ENCODE measurements at regions not wholly inside any gene's neighbourhood (a gene's known extent, or its start where the extent isn't known, plus 50 kb on each side); places are given as distances from the start of the nearest gene placed in this dataset.

DNA sequence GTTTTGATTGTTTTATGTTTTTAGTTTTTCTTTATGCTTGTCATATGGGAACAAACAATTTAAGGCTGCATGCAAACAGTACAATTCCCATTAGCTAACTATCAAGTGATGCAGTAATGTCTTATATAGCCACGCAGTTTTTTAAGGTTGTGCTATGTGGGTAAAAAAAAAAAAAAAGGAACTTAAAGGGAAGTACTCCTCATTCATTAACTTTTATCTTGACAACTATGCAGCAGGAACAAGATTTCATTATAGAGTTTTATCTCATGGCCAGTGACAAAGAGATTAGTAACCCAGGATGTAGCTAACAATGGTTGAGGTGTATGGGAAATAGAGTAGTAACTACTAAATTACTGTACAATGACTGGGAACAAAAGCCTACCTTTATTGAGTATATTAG, 1008.2 kb upstream of the CDH9 start:
- DNase-seq = no peak

- DNase-seq = no peak
These were observed 989.5 kb upstream of the CDH9 start for GRCh38 chr5:28027851-28028250.

DNA sequence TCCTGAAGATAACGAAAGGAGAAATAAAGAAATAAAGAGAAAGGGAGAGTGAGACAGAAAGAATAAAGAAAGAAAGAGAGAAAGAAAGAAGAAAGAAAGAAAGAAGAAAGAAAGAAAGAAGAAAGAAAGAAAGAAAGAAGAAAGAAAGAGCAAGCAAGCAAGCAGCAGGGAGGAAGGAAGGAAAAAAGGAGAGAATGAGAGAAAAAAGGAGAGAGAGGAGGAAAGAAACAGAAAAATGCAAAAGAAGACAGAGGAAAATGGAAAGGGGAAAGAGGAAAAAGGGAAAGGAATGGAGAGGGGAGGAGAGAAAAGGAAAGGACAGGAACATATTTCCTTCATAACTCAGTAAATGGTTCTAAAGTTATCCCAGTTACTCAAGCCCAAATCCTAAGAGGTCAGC, 978.8 kb upstream of the CDH9 start:
- no peak for DNase-seq

DNA sequence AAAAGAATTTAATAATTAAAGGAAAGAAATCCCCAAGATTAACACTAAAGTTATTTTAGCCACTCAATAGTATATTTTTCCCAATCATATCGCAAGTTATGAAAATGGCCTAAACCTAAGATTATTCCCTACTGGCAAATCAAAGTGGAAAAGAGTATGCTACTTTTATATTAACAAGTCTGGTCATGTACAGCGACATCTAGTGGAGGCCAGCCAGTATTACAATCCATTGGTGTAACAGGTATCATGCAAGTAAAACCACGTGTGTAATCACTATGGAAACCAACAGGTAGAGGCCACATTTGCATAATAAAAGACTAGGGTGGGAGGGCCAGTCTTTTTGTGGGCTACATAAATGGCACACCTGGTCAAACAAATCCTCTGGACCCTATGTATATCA, 976.4 kb upstream of the CDH9 start:
- peak in 3 of 4 experiments; percentile 3 to 5 (median 5) for DNase-seq

DNA sequence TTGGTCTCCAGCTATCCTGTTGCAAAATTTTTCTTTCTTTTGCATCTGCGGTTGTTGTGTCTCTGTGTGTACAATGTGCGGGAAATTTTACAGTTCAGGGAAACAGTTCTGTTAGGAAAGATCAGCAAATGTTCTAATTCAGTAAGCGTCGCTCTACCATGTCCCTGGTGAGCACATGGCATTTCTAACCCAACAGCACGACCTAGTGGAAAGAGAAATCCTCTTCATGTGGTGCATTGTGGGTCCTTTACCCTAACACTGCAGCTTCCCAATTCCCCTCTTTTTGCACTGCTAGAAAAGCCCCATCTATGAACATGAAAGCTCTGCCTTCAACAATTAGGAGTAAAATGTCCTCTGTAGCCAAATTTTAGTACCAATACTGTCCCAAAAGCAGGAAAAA, 974.2 kb upstream of the CDH9 start:
- no peak for DNase-seq

DNA sequence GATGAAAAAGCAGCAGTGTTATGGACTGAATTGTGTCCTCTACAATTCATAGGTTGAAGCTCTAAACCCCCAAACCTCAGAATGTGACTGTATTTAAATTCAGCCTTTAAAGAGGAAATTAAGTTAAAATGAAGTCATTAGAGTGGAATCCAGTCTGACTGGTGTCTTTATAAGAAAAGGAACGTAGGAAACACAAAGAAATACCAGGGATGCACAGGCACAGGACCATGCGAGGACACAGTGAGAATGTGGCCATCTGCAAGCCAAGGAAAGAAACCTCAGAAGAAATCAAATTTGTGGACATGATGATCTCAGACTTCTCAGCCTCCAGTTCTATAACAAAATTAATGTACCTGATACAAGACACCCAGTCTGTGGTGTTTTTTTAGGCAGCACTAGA, 971.2 kb upstream of the CDH9 start:
- DNase-seq = no peak

- no peak for DNase-seq
These were observed 958.3 kb upstream of the CDH9 start for GRCh38 chr5:27996665-27997064.

GRCh38 chr5:27995867-27996266, 957.5 kb upstream of the CDH9 start:
- no peak for DNase-seq

GRCh38 chr5:27978322-27978721, 939.9 kb upstream of the CDH9 start:
- DNase-seq = no peak

GRCh38 chr5:27969157-27969556, 930.8 kb upstream of the CDH9 start:
- DNase-seq = no peak

DNA sequence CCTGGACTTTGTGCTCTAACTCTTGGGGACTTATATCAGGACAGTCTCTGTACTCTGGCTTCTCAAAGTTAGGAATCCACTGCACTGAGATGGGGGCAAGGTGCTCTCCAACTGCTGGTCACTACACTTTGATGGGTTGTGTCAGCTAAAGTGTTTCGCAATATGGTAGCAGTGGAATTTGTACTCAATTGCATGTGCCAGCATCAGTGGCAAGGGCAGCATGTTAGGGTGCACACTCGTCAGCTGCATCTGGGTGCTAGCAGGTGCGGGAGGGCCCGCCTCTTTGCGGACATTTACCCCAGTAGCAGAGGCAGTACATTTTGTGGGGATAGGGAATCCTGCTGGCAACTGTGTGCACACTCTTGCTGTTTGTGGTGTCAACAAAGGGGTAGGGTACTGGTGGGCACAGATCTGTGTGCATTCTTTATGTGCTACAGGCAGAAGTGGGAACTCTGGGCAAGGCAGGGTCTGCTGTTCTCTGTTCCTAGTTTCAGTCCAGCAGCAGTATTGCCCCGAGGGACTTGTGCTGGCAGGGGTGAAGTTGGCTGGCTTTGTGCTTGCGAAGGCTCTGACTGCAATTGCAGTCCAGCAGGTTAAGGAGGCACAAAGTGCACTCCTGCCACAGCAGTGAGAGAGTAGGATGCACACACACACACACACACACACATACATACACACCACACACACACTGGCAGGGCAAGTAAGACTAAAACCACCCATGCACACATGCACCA, 924.8 kb upstream of the CDH9 start:
- DNase-seq = no peak

- peak in 2 of 4 experiments; percentile 1 for DNase-seq
These were observed 923.8 kb upstream of the CDH9 start for GRCh38 chr5:27962198-27962597.

GRCh38 chr5:27947088-27947487, 908.7 kb upstream of the CDH9 start:
- DNase-seq = no peak

GRCh38 chr5:27944471-27944870, 906.1 kb upstream of the CDH9 start:
- DNase-seq = no peak

DNA sequence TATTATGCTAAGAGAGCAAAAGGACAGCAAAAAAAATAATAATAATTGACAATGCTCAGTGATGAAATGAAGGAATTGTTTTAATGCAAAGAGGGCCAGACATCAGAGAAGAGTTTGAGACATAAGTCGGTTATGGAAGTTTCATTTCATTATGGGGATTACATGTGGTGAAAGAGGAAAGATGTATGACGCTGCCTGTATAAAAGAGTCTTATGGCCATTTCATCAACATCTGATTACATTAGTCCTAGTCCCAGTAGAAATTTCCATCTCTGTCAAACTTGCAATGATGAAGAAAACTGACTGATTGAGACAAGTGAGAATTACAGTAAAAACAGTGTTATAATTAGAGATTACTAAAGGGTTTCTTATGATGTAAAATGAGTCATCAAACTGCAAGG, 900.6 kb upstream of the CDH9 start:
- no peak for DNase-seq

DNA sequence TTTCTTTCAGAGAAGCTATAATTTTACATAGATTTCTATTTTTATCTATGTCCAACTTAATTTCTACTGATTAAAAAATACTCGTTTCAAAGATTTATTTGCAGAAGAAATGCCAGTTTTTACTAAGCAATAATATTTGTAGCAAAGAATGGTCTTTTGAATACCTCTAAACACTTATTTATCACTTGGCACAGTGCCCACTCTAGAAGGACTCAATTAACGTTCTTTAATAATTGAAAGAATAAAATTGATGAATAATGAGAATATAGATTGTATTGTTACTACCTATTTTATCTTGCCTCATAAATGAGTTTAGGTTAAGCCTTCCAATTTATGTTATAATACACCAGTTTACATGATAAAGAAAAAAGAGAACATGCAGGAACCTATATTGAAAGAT, 889.7 kb upstream of the CDH9 start:
- no peak for DNase-seq

GRCh38 chr5:27911216-27911615, 872.8 kb upstream of the CDH9 start:
- DNase-seq = no peak

DNA sequence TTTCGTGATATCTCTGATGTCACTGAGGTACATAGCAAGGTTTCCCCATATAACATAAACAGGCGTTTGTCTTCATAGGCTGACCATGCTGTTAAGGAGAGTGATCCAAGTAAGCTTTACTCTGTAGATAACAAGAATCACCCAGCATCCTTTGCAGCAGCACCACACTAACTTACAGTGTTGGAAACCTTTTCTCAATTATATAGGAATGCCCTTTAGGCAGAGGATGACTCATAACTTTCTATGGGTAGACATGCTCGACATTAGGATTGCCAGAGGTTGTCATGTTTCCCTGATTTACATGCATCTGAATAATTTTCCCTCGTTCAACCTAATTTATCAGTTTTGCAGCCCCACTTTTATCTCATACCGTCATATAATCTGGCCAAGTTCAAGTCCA, 870.0 kb upstream of the CDH9 start:
- no peak for DNase-seq

DNA sequence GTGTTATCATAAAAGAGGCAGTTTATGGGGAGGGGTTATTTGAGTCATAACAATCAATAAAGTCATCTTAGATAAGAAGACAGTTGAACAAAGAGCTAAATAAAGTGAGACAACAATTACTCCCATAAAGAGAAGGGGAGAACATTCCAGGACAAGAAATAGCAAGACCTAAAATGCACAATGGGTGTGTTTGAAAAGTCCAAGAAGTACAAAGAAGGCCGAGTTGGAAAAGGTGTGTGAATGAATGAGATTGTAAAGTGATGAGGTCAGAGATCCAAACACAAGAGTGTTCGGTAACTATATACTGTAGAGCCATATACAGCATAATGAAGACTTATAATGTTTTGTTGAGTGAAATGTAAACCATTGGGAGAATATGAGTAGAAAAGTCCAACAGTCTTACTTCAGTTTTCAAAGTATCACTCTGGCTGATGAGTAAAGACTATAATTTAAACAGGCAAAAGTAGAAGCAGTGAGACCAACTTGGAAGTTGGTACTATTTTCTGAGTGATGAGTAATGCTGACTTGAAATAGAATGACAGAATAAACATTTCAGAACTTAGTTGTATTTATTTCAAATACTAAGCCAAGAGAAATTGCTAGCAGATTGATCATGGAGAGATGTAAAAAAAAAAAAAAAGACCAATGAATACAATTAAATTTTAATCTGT, 868.7 kb upstream of the CDH9 start:
- no peak for DNase-seq

DNA sequence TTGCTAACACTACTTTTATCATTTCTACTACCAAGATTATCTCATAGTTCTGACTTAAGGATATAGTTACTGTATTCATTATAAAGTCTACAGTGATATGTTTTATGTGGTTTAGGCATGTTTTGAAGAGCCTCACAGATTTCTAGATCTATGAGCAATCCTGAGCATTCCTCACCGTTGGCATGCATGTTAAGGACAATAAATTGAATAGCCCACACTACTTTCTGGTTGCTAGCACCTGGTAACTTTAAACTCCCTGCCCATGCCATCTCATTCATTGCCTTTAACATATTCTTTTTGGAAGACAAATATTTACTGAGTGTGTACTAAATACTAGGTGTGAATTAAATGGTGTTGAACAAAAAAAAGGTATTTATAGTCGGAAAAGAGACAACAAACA, 868.1 kb upstream of the CDH9 start:
- DNase-seq = no peak

GRCh38 chr5:27900761-27901160, 862.4 kb upstream of the CDH9 start:
- no peak for DNase-seq

GRCh38 chr5:27876071-27876470, 837.7 kb upstream of the CDH9 start:
- no peak for DNase-seq

DNA sequence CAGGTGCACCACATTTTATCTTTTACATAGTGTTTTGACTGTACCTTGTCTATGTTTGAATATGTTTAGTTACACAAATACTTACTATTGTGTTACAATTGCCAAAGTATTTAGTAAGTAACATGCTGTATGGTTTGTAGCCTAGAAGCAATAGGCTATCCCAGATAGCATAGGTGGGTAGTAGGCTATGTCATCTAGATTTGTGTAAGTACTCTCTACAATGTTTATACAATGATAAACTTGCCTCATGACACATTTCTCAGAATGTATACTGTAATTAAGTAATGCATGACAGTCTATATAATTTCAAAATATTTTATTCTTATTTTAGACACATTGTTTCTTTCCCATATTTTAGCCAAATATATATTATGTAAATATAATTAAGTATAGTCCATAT, 836.8 kb upstream of the CDH9 start:
- DNase-seq = no peak

GRCh38 chr5:27868292-27868691, 829.9 kb upstream of the CDH9 start:
- no peak for DNase-seq

DNA sequence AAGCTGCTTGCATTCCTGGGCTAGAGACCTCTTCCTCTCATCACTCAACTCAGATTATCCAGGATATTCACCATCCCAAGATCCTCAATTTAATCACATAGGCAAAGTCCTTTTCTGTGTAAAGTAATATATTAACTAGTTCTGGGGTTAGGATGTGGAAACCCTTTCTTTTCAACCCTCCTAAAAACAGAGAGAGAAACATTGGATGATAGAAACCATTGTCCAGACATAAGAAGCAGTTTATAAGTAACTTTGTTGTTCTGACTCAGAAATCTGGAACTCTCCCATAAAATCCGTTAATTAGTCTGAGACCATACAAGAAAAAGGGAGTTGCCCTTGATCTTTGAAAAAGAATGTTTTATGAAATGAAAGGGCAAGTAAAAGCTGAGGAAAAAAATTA, 817.1 kb upstream of the CDH9 start:
- DNase-seq = no peak
